ENCODE measurements at regions not wholly inside any gene's neighbourhood (a gene's known extent, or its start where the extent isn't known, plus 50 kb on each side); places are given as distances from the start of the nearest gene placed in this dataset.
A peak's percentile ranks its signal among the peaks of the same experiment; 100 is the strongest.
"Not testable (repeated sequence)": the region's sequence is repeated elsewhere in the genome, so short reads cannot be mapped to it uniquely, and the experiment has no call there.

DNA sequence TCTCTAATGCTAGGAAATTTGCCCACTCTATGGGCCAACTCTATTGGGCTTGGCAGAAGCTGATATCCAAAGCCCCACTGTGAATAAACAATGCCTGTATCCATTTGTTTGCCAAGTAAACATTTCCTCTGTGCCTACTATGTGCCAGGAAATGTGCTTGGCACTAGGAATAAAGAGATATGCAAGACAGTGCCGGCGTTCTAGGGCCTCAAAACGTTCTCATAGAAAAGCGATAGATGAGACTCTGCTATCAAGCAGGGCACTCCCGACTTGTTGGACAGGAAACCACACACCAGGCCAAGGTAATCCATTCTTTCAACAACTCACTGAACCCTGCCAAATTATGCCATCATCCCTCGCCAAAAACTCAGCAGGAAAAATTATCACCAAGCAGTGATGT, 196.7 kb downstream of the IPMK start:
- TF ChIP-seq CTCF (conservative IDR thresholded peaks at IDR 0.05) (no peak), ZFX (IDR thresholded peaks at IDR 0.05) (no peak)

DNA sequence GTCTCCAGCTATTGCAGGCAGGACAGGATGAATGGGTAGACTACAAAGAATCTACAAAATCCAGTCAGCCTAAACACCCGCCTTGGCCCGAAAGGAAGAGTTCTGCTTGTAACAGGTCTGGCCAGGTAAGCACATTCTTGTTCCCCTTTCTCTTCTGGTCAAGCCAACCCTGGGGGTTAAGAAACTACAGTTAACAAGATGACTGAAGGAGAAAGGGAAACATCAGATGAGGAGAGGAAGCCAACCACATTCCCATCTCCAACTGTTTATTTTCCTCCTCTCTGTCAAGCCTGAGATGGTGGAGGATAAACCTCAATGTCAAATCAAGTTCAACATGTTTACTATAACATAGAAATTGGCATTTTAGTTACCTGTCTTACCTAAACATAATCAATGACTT, 198.9 kb downstream of the IPMK start:
- no peak overlapping the region for H3K27ac ChIP-seq
- TF ChIP-seq ZFX (IDR thresholded peaks at IDR 0.05) (no peak), CTCF (conservative IDR thresholded peaks at IDR 0.05) (no peak)

More for the DNA sequence above, 196.7 kb downstream of the IPMK start:
- H3K27ac ChIP-seq, result peak overlapping the region; percentile 72

DNA sequence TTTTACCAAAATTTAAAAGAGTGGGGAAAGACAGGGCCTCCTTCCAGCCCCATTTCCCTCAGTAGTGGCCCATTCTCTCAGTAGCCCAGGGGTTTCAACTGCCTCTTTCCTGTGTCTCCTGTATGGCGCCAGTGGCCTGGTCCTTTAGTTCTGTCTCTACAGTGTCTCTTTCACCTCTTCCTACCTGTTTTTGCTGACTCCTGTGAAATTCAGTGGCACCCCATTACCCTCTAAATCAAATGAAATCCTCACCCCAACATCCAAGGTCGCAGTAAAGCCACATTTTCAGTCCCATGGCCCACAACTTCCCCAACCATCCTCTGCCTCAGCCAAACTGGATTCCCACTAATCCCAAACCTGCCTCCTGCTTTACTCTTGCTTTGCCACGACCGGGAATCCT, 200.7 kb downstream of the IPMK start:
- no peak for TF ChIP-seq ZFX (IDR thresholded peaks at IDR 0.05)
- TF ChIP-seq CTCF (conservative IDR thresholded peaks at IDR 0.05), result no peak
- no peak overlapping the region for H3K27ac ChIP-seq

GRCh38 chr10:58066126-58066525, 201.6 kb downstream of the IPMK start:
- H3K27ac ChIP-seq, result no peak overlapping the region
- TF ChIP-seq CTCF (conservative IDR thresholded peaks at IDR 0.05) (no peak), ZFX (IDR thresholded peaks at IDR 0.05) (no peak)

GRCh38 chr10:58065529-58065815, 202.2 kb downstream of the IPMK start:
- TF ChIP-seq CTCF (conservative IDR thresholded peaks at IDR 0.05), result peak; percentile 42
- no peak for TF ChIP-seq ZFX (IDR thresholded peaks at IDR 0.05)
- no peak overlapping the region for H3K27ac ChIP-seq

GRCh38 chr10:58064714-58065528, 202.8 kb downstream of the IPMK start:
- H3K27ac ChIP-seq, result no peak overlapping the region
- peak; percentile 92 for TF ChIP-seq CTCF (conservative IDR thresholded peaks at IDR 0.05)
- no peak for TF ChIP-seq ZFX (IDR thresholded peaks at IDR 0.05)

DNA sequence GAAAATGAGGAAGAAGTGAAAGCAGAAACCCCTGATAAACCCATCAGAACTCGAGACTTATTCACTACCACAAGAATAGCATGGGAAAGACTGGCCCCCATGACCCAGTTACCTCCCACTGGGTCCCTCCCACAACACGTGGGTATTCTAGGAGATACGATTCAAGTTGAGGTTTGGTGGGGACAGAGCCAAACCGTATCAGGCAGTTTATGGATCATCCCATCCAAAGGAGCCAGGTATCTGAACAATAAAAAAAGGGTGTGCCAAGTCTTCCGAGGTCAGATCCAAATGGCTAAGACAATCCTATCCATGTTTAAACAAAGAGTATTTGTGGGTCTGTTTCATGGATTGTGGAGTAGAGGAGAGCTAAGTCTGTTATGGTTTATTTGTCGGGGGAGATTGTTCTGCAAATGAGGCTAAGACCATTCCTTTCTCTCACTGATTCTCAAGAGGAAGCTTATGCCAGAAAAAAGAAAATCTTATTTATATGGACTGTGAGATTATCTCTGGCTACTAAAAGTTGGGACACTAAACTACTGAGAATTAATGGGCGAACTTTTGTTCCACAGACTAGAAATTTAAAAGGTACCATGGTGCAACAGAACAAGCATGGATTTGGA, 203.7 kb downstream of the IPMK start:
- H3K27ac ChIP-seq, result no peak overlapping the region
- TF ChIP-seq ZFX (IDR thresholded peaks at IDR 0.05) (no peak), CTCF (conservative IDR thresholded peaks at IDR 0.05) (no peak)

DNA sequence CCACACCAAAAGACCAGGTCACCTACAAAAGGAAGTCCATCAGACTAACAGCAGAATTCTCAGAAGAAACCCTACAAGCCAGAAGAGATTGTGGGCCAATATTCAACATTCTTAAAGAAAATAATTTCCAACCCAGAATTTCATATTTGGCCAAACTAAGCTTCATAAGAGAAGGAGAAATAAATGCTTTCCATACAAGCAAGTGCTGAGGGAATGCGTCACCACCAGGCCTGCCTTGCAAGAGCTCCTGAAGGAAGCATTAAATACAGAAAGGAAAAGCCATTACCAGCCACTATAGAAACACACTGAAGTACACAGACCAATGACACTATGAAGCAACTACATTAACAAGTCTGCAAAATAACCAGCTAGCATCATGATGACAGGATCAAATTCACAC, 209.0 kb downstream of the IPMK start:
- not testable (repeated sequence) for H3K27ac ChIP-seq
